OCI-LY7 (cell line): ENCODE measurements at regions not wholly inside any gene's neighbourhood (a gene's known extent, or its start where the extent isn't known, plus 50 kb on each side); places are given as distances from the start of the nearest gene placed in this dataset.

ENCODE experiments used
- EZH2phosphoT487 ChIP-seq: fragments of 200-600 bp; sonication (generic); IDR thresholded peaks from 2 replicates; pipeline ENCODE4 v1.6.1; 2018; ENCODE audit warnings: low read depth, borderline replicate concordance, mild to moderate bottlenecking, mixed run types, antibody characterized with exemption, low read length, moderate library complexity, mixed read lengths
- TF ChIP-seq, protein P1 (sequence below): fragments of 200-600 bp; sonication (generic); conservative IDR thresholded peaks from 2 replicates; pipeline ENCODE4 v1.5.1; 2014; ENCODE audit warnings: mild to moderate bottlenecking, antibody characterized with exemption, low read length, moderate library complexity, mixed read lengths

DNA sequence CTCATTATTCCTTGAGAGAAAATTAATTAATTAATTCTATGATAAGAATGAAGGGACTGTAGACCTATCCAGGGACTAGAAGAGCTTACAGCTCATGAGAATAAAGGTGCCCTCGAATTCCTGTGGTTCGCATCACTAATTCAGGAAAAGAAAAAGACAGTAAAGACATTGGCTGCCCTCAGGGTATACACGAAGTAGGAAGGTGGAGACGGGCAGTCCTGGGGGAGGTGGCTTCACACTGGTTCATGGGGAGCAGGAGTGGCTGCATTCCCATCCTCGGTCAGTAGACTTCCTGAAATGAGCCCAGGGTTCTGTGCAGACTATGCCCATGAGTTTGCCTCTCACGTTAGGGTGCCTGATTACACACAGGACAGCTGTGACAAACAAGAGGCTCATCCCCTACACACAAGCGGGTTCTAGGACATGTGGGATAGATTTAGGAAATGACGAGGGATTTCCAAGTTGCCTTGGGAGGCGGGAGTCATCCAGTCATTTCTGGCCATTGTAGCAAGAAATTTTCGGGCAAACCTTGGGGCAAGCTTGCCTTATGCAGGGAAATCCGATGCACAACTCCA lies 282.2 kb downstream of the CYP26B1 start:
- TF ChIP-seq, protein P1, sequence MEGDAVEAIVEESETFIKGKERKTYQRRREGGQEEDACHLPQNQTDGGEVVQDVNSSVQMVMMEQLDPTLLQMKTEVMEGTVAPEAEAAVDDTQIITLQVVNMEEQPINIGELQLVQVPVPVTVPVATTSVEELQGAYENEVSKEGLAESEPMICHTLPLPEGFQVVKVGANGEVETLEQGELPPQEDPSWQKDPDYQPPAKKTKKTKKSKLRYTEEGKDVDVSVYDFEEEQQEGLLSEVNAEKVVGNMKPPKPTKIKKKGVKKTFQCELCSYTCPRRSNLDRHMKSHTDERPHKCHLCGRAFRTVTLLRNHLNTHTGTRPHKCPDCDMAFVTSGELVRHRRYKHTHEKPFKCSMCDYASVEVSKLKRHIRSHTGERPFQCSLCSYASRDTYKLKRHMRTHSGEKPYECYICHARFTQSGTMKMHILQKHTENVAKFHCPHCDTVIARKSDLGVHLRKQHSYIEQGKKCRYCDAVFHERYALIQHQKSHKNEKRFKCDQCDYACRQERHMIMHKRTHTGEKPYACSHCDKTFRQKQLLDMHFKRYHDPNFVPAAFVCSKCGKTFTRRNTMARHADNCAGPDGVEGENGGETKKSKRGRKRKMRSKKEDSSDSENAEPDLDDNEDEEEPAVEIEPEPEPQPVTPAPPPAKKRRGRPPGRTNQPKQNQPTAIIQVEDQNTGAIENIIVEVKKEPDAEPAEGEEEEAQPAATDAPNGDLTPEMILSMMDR = no peak
- no peak for TF ChIP-seq EZH2phosphoT487
